Activated naive CD4-positive, alpha-beta T cell treated with anti-CD3 and anti-CD28 coated beads for 36 hours (primary cell): ENCODE measurements at regions not wholly inside any gene's neighbourhood (a gene's known extent, or its start where the extent isn't known, plus 50 kb on each side); places are given as distances from the start of the nearest gene placed in this dataset.

Experiments
- CTCF ChIA-PET: fragments of 350-600 bp; sonication (Branson Sonifier 250); formaldehyde crosslinking; loops from one replicate; lab custom pipeline; 2021; ENCODE audit warnings: antibody characterized with exemption; lab: Charles Lee
- DNase-seq: peaks from one replicate; pipeline ENCODE4 v3.0.0-alpha.2; 2020
- H3K27ac Mint-ChIP-seq: one replicate; pipeline ENCODE4 v1.8.0; 2021; ENCODE audit warnings: mild to moderate bottlenecking, mixed read lengths
- H3K27me3 Mint-ChIP-seq: one replicate; pipeline ENCODE4 v1.8.0; 2021; ENCODE audit warnings: low read depth, mixed read lengths
- H3K36me3 Mint-ChIP-seq: one replicate; pipeline ENCODE4 v1.8.0; 2021; ENCODE audit warnings: low read depth, mixed read lengths
- H3K4me1 Mint-ChIP-seq: one replicate; pipeline ENCODE4 v1.8.0; 2021; ENCODE audit warnings: low read depth, mixed read lengths
- H3K4me3 Mint-ChIP-seq: one replicate; pipeline ENCODE4 v1.8.0; 2021; ENCODE audit warnings: mild to moderate bottlenecking, moderate library complexity, mixed read lengths
- H3K9me3 Mint-ChIP-seq: one replicate; pipeline ENCODE4 v1.8.0; 2021; ENCODE audit warnings: mixed read lengths
- intact Hi-C: fragments of 100-400 bp; cut with micrococcal nuclease; formaldehyde crosslinking; loops from one replicate; pipeline ENCODE4 v1.15.1; 2023

GRCh38 chr6:26222571-26222970 lies 135.3 kb downstream of the HFE start:
- peak overlapping the region; percentile 48 for H3K4me3 Mint-ChIP-seq
- no peak for DNase-seq
- CTCF ChIA-PET: interaction anchor here (0.6 to 0.7 kb wide), 2 partner anchors 17 to 48 kb away, joined by 3 to 4 read pairs; no protein-coding TSS in a partner anchor
- H3K27ac Mint-ChIP-seq: no peak overlapping the region
- no peaks in the 10 kb centered on the region for H3K36me3 Mint-ChIP-seq
- intact Hi-C loops: no loop called here
- no peaks in the 10 kb centered on the region for H3K9me3 Mint-ChIP-seq
- H3K4me1 Mint-ChIP-seq: peaks cover 6% of the 10 kb centered on the region
- no peaks in the 10 kb centered on the region for H3K27me3 Mint-ChIP-seq

DNA sequence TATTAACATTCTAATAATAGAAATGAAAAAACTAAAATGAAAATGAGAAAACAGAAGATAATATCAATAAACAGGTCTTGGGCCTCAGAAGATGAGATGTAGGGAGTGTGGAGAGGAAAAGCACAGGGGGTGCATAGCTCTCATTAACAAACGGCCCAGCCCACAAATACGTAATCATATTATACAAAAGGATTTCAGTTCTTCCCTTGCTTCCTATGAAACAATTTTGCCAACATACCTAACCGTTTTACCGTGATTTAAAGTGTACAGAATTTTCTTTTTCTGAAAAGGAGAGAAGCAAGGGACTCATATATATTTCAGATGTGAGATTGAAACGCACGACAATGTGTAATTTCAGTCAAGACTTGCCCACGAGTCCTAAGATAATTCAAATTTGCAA lies 136.0 kb downstream of the HFE start:
- Mint-ChIP-seq H3K36me3 (no peaks in the 10 kb centered on the region), H3K9me3 (no peaks in the 10 kb centered on the region), H3K27me3 (no peaks in the 10 kb centered on the region), H3K4me3 (no peak overlapping the region), H3K4me1 (peaks cover 6% of the 10 kb centered on the region), H3K27ac (no peak overlapping the region)
- CTCF ChIA-PET: interaction anchor here (0.7 kb wide), 1 partner anchor 49 kb away, joined by 4 read pairs; no protein-coding TSS in a partner anchor
- intact Hi-C loops: no loop called here
- no peak for DNase-seq

GRCh38 chr6:26223650-26224546 lies 136.7 kb downstream of the HFE start:
- CTCF ChIA-PET: interaction anchor here (0.5 kb wide), 1 partner anchor 25 kb away, joined by 6 read pairs; no protein-coding TSS in a partner anchor
- Mint-ChIP-seq H3K4me3 (no peak overlapping the region), H3K27me3 (no peaks in the 10 kb centered on the region), H3K36me3 (no peaks in the 10 kb centered on the region), H3K27ac (no peak overlapping the region), H3K4me1 (peaks cover 7% of the 10 kb centered on the region), H3K9me3 (no peaks in the 10 kb centered on the region)
- DNase-seq: peak; percentile 75
- intact Hi-C loops: loop anchor here (1.0 kb wide), 2 partner anchors 8 to 9 kb away; a partner anchor contains a TSS

DNA sequence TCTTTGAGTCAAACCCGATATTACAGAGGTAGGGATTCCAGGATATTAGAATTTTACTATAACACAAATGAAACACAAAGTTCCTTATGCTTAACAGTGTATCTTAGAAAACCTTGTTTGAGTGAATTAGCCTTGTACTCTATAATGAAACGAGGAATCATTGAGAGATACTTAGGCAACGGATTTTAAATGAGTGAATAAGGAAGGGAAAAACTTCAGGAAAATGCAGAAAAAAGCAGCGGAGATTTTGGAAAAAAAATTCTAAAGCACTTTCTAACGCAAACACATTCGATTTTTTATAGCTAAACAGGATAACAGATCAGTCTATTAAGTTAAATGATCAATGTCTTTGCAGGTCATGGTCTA lies 137.3 kb downstream of the HFE start:
- DNase-seq: no peak
- H3K4me1 Mint-ChIP-seq: peaks cover 10% of the 10 kb centered on the region
- no peak overlapping the region for H3K4me3 Mint-ChIP-seq
- intact Hi-C loops: loop anchor here (1.0 kb wide), 2 partner anchors 8 to 9 kb away; a partner anchor contains a TSS
- H3K36me3 Mint-ChIP-seq: no peaks in the 10 kb centered on the region
- H3K9me3 Mint-ChIP-seq: no peaks in the 10 kb centered on the region
- no peak overlapping the region for H3K27ac Mint-ChIP-seq
- no peaks in the 10 kb centered on the region for H3K27me3 Mint-ChIP-seq
- CTCF ChIA-PET: interaction anchor here (0.6 kb wide), 1 partner anchor 155 kb away, joined by 3 read pairs; no protein-coding TSS in a partner anchor

GRCh38 chr6:26224940-26225847 lies 138.0 kb downstream of the HFE start:
- Mint-ChIP-seq H3K36me3 (no peaks in the 10 kb centered on the region), H3K9me3 (no peaks in the 10 kb centered on the region), H3K4me3 (no peak overlapping the region), H3K4me1 (peaks cover 13% of the 10 kb centered on the region), H3K27me3 (no peaks in the 10 kb centered on the region), H3K27ac (no peak overlapping the region)
- DNase-seq: no peak
- intact Hi-C loops: loop anchor here (1.0 kb wide), 2 partner anchors 8 to 9 kb away; a partner anchor contains a TSS
- CTCF ChIA-PET: interaction anchor here (0.6 to 1.0 kb wide), 2 partner anchors 8 to 155 kb away, joined by 3 read pairs; a partner anchor contains a TSS

- no peaks in the 10 kb centered on the region for H3K9me3 Mint-ChIP-seq
- H3K27me3 Mint-ChIP-seq: no peaks in the 10 kb centered on the region
- CTCF ChIA-PET: interaction anchor here (0.6 to 1.0 kb wide), 3 partner anchors 9 to 40 kb away, joined by 3 to 6 read pairs (median 5); a partner anchor contains a TSS
- peaks cover 14% of the 10 kb centered on the region for H3K4me1 Mint-ChIP-seq
- intact Hi-C loops: no loop called here
- no peak overlapping the region for H3K4me3 Mint-ChIP-seq
- no peak for DNase-seq
- no peaks in the 10 kb centered on the region for H3K36me3 Mint-ChIP-seq
- H3K27ac Mint-ChIP-seq: no peak overlapping the region
Observed at GRCh38 chr6:26225848-26226578, 138.8 kb downstream of the HFE start.

GRCh38 chr6:26226579-26226967 lies 138.4 kb upstream of the BTN3A2 start:
- H3K27me3 Mint-ChIP-seq: no peaks in the 10 kb centered on the region

GRCh38 chr6:26230351-26230750 lies 134.6 kb upstream of the BTN3A2 start:
- no peak overlapping the region for H3K27ac Mint-ChIP-seq
- no peaks in the 10 kb centered on the region for H3K9me3 Mint-ChIP-seq
- H3K4me3 Mint-ChIP-seq: no peak overlapping the region
- H3K27me3 Mint-ChIP-seq: peaks cover 3% of the 10 kb centered on the region
- peaks cover 12% of the 10 kb centered on the region for H3K36me3 Mint-ChIP-seq
- no peak for DNase-seq
- intact Hi-C loops: no loop called here
- peaks cover 35% of the 10 kb centered on the region for H3K4me1 Mint-ChIP-seq
- CTCF ChIA-PET: interaction anchor here (0.6 kb wide), 1 partner anchor 9 kb away, joined by 3 read pairs; no protein-coding TSS in a partner anchor

More at GRCh38 chr6:26226579-26226967, 138.4 kb upstream of the BTN3A2 start:
- no peaks in the 10 kb centered on the region for H3K9me3 Mint-ChIP-seq
- DNase-seq: no peak
- intact Hi-C loops: no loop called here
- CTCF ChIA-PET: interaction anchor here (0.6 to 2.3 kb wide), 3 partner anchors 10 to 40 kb away, joined by 5 to 7 read pairs (median 6); a partner anchor contains a TSS
- H3K4me3 Mint-ChIP-seq: no peak overlapping the region
- H3K36me3 Mint-ChIP-seq: no peaks in the 10 kb centered on the region
- H3K4me1 Mint-ChIP-seq: peaks cover 14% of the 10 kb centered on the region
- H3K27ac Mint-ChIP-seq: peak overlapping the region; percentile 66

- CTCF ChIA-PET: interaction anchor here (0.6 kb wide), 1 partner anchor 59 kb away, joined by 3 read pairs; no protein-coding TSS in a partner anchor
- DNase-seq: no peak
- H3K4me3 Mint-ChIP-seq: no peak overlapping the region
- no peak overlapping the region for H3K27ac Mint-ChIP-seq
- peaks cover 12% of the 10 kb centered on the region for H3K36me3 Mint-ChIP-seq
- peaks cover 38% of the 10 kb centered on the region for H3K4me1 Mint-ChIP-seq
- no peaks in the 10 kb centered on the region for H3K9me3 Mint-ChIP-seq
- intact Hi-C loops: no loop called here
- peaks cover 3% of the 10 kb centered on the region for H3K27me3 Mint-ChIP-seq
Observed at GRCh38 chr6:26231006-26231587, 133.9 kb upstream of the BTN3A2 start.

DNA sequence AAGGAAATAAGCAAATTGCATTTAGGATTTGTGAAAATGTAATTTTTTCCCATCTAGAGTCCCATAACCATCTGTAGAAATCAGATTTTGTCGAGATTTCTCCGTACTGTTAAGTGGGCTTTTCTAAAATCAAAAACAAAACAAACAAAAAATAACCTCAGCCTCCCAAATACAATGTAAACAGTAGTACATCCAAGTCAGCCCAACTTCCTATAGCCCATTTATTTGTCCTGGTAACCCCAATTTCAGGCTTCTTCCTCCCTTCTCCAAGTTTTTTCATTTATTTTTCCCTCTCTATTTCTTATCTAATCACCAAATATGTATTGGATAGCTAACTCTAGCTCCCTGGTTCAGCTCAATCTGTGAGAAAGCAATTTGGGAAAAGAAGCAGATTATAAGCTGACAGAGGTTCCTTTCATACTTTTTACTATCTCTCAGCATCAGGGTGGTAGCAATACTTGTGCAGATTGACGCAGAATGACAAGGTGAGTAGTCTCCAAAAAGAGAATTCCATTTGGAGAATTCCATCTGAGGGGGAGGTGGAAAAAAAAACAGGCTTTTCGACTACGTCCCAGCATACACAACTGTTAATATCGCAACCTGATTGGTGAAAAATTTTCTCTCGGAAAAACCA lies 132.6 kb upstream of the BTN3A2 start:
- H3K4me3 Mint-ChIP-seq: peak overlapping the region; percentile 83
- peaks cover 3% of the 10 kb centered on the region for H3K27me3 Mint-ChIP-seq
- no peak for DNase-seq
- H3K27ac Mint-ChIP-seq: peak overlapping the region; percentile 100
- peaks cover 12% of the 10 kb centered on the region for H3K36me3 Mint-ChIP-seq
- CTCF ChIA-PET: no interaction called here
- intact Hi-C loops: loop anchor here (2.0 kb wide), 2 partner anchors 44 to 58 kb away; a partner anchor contains a TSS
- no peaks in the 10 kb centered on the region for H3K9me3 Mint-ChIP-seq
- H3K4me1 Mint-ChIP-seq: peaks cover 32% of the 10 kb centered on the region
